ENCODE measurements at regions not wholly inside any gene's neighbourhood (a gene's known extent, or its start where the extent isn't known, plus 50 kb on each side); places are given as distances from the start of the nearest gene placed in this dataset.

- Histone ChIP-seq H4K20me1 (ENCODE audit: insufficient read depth, low read length) (no peaks in the 10 kb centered on the region), H2AFZ (replicated peaks; ENCODE audit: low read length, poor library complexity) (no peak overlapping the region), H3K4me1 (ENCODE audit: control insufficient read depth, insufficient read depth, low read length) (no peaks in the 10 kb centered on the region), H2BK120ac (ENCODE audit: low read depth, low read length) (no peak overlapping the region), H3K9ac (ENCODE audit: low read depth, low read length) (no peak overlapping the region), H4K5ac (ENCODE audit: low read depth, low read length) (no peak overlapping the region), H3K23ac (ENCODE audit: low read depth, low read length) (no peak overlapping the region), H3K27ac (ENCODE audit: insufficient read depth, low read length) (no peak overlapping the region), H3K27me3 (ENCODE audit: control insufficient read depth, insufficient read depth, low read length) (peaks cover 87% of the 10 kb centered on the region), H2BK5ac (ENCODE audit: low read depth, low read length, poor library complexity, severe bottlenecking) (no peak overlapping the region), H3K56ac (ENCODE audit: extremely low read depth, insufficient read depth, low read length) (no peak overlapping the region), H3K4me2 (ENCODE audit: low read depth, low read length) (no peak overlapping the region), H3K36me3 (ENCODE audit: control insufficient read depth, insufficient read depth, low read length) (no peaks in the 10 kb centered on the region), H3K4me3 (ENCODE audit: insufficient read depth, low read depth, low read length) (no peak overlapping the region), H4K91ac (ENCODE audit: insufficient read depth, low read depth, low read length) (no peak overlapping the region), H3K14ac (replicated peaks; ENCODE audit: low read depth, low read length) (no peak overlapping the region), H3K4ac (ENCODE audit: low read depth, low read length) (no peak overlapping the region), H3K18ac (ENCODE audit: low read depth, low read length) (no peak overlapping the region), H4K8ac (ENCODE audit: low read depth in 2 of 2, low read length in 2 of 2) (no peak overlapping the region), H2AK9ac (replicated peaks; ENCODE audit: low read depth, low read length, poor library complexity) (no peak overlapping the region), H2BK20ac (ENCODE audit: low read depth, low read length) (no peak overlapping the region), H2BK15ac (ENCODE audit: low read depth, low read length) (no peak overlapping the region), H3K79me1 (ENCODE audit: low read depth in 1 of 2, low read length in 2 of 2) (no peaks in the 10 kb centered on the region), H3K9me1 (ENCODE audit: insufficient read depth, low read length) (no peaks in the 10 kb centered on the region), H2AK5ac (ENCODE audit: low read depth, low read length) (no peak overlapping the region), H3K9me3 (ENCODE audit: control insufficient read depth, insufficient read depth, low read length) (no peaks in the 10 kb centered on the region)
- BruUV-seq (replicated peaks) = no TSS peak
- ATAC-seq (ENCODE audit: low read depth) = no peak
- no peak for DNase-seq
- CTCF ChIA-PET = interaction anchor here (0.6 kb wide), 1 partner anchor 25 kb away, joined by 3 read pairs; no protein-coding TSS in a partner anchor
- POLR2A ChIA-PET (ENCODE audit: unreplicated experiment) = no interaction called here
- in situ Hi-C loops (cut with MboI; ENCODE audit: low sequenced_read_pairs) = no loop called here
- no peak for TF ChIP-seq NFE2L2 (IDR thresholded peaks at IDR 0.05; ENCODE audit: low read depth, low read length)
- no peak for TF ChIP-seq RAD21 (IDR thresholded peaks at IDR 0.05; ENCODE audit: low read length)
- no peak for TF ChIP-seq SMC3 (IDR thresholded peaks at IDR 0.05; ENCODE audit: low read depth, low read length)
- TF ChIP-seq BHLHE40 (IDR thresholded peaks at IDR 0.05; ENCODE audit: low read depth, low read length) = no peak
- intact Hi-C loops (cut with micrococcal nuclease) = no loop called here
- 69% methylated on average over 2 of the region's 6 CpGs; no CpG with 5 or more reads in 1 of the 2 experiments for WGBS, 2 experiments (ENCODE audit: extremely low coverage in 2 of 2, insufficient read length in 1 of 2)
- dilution Hi-C loops (cut with HindIII; ENCODE audit: low sequenced_read_pairs, unreplicated experiment) = no loop called here
Observed at GRCh38 chr14:22485649-22486048, 103.4 kb downstream of the DAD1 start.

Measured in IMR-90 (cell line).